Hepatocyte (in vitro differentiated cells): ENCODE measurements at regions not wholly inside any gene's neighbourhood (a gene's known extent, or its start where the extent isn't known, plus 50 kb on each side); places are given as distances from the start of the nearest gene placed in this dataset.

Experiments
- CTCF ChIP-seq: fragments of 200-600 bp; sonication (generic); IDR thresholded peaks from 2 replicates; pipeline ENCODE4 v1.5.1; 2016; ENCODE audit warnings: antibody characterized with exemption, mild to moderate bottlenecking; ENCODE audit not compliant: poor library complexity
- EZH2phosphoT487 ChIP-seq: fragments of 200-600 bp; sonication (generic); IDR thresholded peaks from one replicate; pipeline ENCODE4 v1.6.1; 2018; ENCODE audit warnings: antibody characterized with exemption, mild to moderate bottlenecking, low read depth, moderate library complexity; ENCODE audit not compliant: unreplicated experiment, severe bottlenecking

- TF ChIP-seq CTCF, result no peak
- TF ChIP-seq EZH2phosphoT487, result no peak
Measured at GRCh38 chr5:118651002-118651401, 337.3 kb downstream of the DTWD2 start.
